SJSA1 (cell line): ENCODE measurements at regions not wholly inside any gene's neighbourhood (a gene's known extent, or its start where the extent isn't known, plus 50 kb on each side); places are given as distances from the start of the nearest gene placed in this dataset.

Source experiments
- DNase-seq, 2 experiments: peaks; one replicate each; pipeline ENCODE4 v3.0.0-alpha.2; 2015 to 2020; ENCODE audit warnings: low spot score in 2 of 2, low read depth in 1 of 2
- H3K27ac ChIP-seq: fragments of 250-450 bp; sonication (Bioruptor Pico); 2 replicates; pipeline ENCODE4 v1.5.1; 2020; ENCODE audit warnings: mild to moderate bottlenecking, moderate library complexity
- H3K27me3 ChIP-seq: fragments of 250-450 bp; sonication (Bioruptor Pico); replicated peaks from 2 replicates; pipeline ENCODE4 v1.5.1; 2020; ENCODE audit warnings: mild to moderate bottlenecking, moderate library complexity
- H3K36me3 ChIP-seq: fragments of 250-450 bp; sonication (Bioruptor Pico); 2 replicates; pipeline ENCODE4 v1.5.1; 2020; ENCODE audit warnings: mild to moderate bottlenecking
- H3K4me1 ChIP-seq: fragments of 250-450 bp; sonication (Bioruptor Pico); replicated peaks from 2 replicates; pipeline ENCODE4 v1.6.1; 2021; ENCODE audit warnings: mild to moderate bottlenecking
- H3K4me3 ChIP-seq: fragments of 250-450 bp; sonication (Bioruptor Pico); 2 replicates; pipeline ENCODE4 v1.5.1; 2020; ENCODE audit warnings: mild to moderate bottlenecking
- H3K9me3 ChIP-seq: fragments of 250-450 bp; sonication (Bioruptor Pico); replicated peaks from 2 replicates; pipeline ENCODE4 v1.5.1; 2020; ENCODE audit warnings: mild to moderate bottlenecking

DNA sequence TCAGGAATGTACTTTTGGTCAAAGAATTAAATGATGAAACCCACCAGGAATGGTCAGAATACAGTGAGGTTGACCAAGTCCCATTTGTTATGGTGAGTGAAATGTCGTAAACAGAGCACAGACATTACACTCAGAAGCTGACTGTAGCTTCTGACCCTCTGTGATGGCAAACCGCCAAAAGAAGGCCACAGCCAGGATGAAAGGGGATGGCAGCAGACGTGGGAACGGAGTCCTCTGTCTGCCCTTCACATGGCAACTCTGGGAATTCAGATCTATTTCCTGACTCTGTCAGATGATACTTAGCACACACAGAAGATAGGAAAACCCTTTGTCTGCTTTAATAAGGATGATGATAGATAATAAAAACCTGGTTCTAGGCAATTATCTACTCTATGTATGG is 757.1 kb downstream of the SORCS3 start:
- H3K4me3 ChIP-seq = no peak overlapping the region
- no peak for DNase-seq

DNA sequence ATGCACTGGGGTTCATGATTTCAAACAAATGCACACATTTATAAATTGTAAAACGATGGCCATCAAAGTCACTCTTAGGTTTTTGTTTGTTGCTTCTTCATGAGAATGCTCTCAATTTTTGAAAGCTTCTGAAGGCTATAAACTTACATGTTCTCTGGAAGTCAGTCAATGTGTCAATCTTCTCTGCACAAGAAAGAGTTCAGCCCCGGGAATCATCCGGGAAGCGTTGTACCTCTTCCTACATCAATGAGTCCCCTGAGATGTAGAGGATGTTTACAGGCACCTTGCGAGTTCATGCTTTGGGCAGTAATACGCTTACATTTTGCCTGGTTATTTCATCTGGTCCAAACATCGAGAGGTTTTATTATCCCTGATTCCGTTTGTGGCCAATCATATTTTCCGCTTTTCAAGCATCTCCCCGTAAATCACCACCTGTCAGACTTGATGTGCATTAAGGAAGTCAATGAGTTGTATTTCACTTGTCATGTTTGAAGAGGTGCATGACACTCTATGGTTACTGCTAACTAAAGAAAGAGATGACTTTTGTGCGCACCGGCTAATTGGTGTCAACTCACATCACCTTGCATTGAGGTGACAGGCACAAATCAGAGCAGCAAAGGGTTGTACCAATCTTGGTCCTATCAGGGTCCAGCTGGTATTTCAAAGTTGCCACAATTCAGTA is 750.7 kb downstream of the SORCS3 start:
- DNase-seq = no peak
- Histone ChIP-seq H3K36me3 (no peaks in the 10 kb centered on the region), H3K27ac (no peak overlapping the region), H3K27me3 (no peaks in the 10 kb centered on the region), H3K4me1 (no peaks in the 10 kb centered on the region), H3K4me3 (no peak overlapping the region), H3K9me3 (peaks cover 12% of the 10 kb centered on the region)

More for the DNA sequence above, 757.1 kb downstream of the SORCS3 start:
- Histone ChIP-seq H3K36me3 (no peaks in the 10 kb centered on the region), H3K4me1 (no peaks in the 10 kb centered on the region), H3K27me3 (no peaks in the 10 kb centered on the region), H3K27ac (no peak overlapping the region), H3K9me3 (peaks cover 9% of the 10 kb centered on the region)

DNA sequence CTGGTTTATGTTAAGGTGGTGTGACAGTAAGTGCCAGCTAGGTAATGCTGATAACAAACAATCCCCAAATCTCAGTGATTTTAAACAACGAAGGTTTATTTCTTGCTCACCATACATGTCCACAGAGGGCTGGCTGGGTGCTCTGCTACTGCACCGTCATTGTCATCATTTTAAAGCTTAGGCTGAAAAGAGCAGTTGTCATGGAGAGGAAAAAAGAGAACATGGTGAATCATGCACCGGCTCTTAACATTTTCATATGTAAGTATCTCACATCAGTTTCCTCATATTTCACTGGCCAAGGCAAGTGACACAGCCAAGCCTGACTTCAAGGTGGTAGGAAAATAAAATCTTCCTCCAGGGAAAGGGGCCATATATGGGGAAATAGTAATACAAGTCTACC is 746.9 kb downstream of the SORCS3 start:
- Histone ChIP-seq H3K27me3 (no peaks in the 10 kb centered on the region), H3K27ac (no peak overlapping the region), H3K4me1 (no peaks in the 10 kb centered on the region), H3K36me3 (no peaks in the 10 kb centered on the region), H3K9me3 (0 out of 2 replicates have a peak, but pooled peaks cover 7% of the 10 kb centered on the region), H3K4me3 (no peak overlapping the region)
- no peak for DNase-seq

DNA sequence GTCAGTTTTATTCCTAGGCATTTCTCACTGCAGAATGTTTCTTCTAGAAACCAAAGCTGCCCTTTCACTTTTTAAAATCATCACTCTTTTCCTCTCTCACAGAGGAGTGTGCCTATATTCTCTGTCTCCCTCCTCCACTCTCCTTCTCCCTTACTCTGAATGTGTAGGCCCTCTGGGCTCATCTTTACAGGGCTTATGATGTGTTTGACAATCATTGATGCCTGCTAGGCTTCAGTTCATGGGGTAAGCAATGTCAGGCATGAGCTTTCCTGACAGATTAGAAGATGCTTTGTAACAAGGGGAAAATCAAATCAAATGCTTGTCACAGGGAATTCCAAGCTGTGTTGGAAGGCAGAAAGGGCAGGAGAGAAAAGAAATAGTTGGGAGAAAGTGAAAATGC is 742.9 kb downstream of the SORCS3 start:
- no peak for DNase-seq

DNA sequence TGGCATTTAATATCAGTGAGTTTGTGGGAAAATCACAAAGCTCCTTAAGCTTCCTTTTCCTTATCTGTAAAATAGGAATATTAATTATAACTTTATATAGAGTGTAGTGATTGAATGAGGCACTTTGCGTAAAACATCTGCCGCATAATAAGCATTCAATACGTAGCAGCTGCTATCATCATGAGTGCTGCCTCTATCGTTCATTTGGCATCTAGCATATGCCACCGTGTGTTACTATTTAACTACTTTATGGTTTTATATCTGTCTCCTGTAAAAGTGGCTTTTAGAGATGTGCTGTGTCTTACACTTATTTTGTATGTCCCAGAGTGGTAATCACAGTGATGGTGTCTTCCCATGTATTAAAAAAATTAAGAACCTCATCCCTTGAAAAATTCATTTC is 729.6 kb downstream of the SORCS3 start:
- no peaks in the 10 kb centered on the region for H3K27me3 ChIP-seq
- no peak for DNase-seq
- no peak overlapping the region for H3K27ac ChIP-seq
- no peaks in the 10 kb centered on the region for H3K4me1 ChIP-seq
- H3K36me3 ChIP-seq = no peaks in the 10 kb centered on the region
- peaks cover 7% of the 10 kb centered on the region; the same call in 1 of the 2 replicates for H3K9me3 ChIP-seq
- no peak overlapping the region for H3K4me3 ChIP-seq

More for the DNA sequence above, 742.9 kb downstream of the SORCS3 start:
- Histone ChIP-seq H3K27me3 (no peaks in the 10 kb centered on the region), H3K27ac (no peak overlapping the region), H3K4me1 (no peaks in the 10 kb centered on the region), H3K36me3 (no peaks in the 10 kb centered on the region), H3K4me3 (no peak overlapping the region), H3K9me3 (0 out of 2 replicates have a peak, but pooled peaks cover 3% of the 10 kb centered on the region)

DNA sequence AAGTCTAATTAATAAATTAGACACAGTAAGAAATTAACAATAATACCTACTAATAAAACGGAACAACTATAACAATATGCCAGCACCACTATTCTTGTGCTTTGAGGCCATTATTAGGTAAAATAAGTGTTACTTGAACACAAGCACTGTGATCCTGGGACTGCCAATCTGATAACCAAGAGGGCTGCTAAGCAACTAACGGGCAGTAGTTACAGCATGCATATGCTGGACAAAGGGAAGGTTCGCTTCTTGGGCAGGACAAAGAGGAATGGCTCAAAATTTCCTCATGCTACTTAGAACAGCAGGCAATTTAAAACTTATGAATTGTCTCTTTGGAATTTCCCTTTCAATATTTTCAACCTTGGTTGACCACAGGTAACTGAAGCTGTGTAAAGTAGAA is 718.6 kb downstream of the SORCS3 start:
- Histone ChIP-seq H3K36me3 (no peaks in the 10 kb centered on the region), H3K27ac (no peak overlapping the region), H3K4me1 (no peaks in the 10 kb centered on the region), H3K4me3 (no peak overlapping the region), H3K9me3 (0 out of 2 replicates have a peak, but pooled peaks cover 6% of the 10 kb centered on the region), H3K27me3 (no peaks in the 10 kb centered on the region)
- no peak for DNase-seq

DNA sequence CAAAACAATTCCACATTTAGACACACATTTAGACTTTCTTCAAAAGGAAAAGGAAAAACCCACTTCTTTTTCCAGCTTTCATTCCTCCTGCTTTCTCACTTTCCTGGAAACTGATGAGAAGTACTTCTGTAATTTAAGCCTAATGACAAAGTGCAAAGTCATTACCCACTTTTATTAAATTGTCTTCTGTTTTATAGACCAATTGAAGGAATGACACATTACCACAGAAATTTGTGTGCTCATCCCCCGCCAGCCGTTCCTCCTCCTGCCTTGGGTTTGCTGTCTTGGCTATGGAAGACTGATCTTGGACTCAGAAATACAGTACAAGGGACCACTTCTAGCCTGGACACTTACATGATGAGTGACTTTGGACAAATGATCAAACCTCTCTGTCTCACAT is 717.8 kb downstream of the SORCS3 start:
- H3K4me1 ChIP-seq = no peaks in the 10 kb centered on the region
- H3K27ac ChIP-seq = no peak overlapping the region

DNA sequence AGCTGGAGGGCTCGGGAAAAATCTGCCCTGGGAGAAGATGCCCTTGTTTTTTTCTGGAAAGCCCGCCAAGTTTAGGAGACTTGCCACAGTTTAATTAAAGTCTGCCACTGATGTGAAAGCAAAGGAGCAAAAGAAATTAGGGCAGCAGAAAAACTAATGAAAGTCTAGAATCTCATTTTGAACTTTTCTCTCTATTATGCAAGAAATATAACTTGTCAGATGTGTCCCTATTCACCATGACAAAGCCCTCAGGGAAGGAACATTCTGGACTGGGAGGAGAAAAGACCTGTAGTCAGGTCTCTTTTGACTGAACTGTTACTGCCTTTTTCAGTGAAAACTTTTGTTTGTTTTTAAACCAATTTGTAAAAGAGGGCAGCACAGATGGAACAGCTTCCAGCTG is 715.5 kb downstream of the SORCS3 start:
- Histone ChIP-seq H3K9me3 (peaks cover 9% of the 10 kb centered on the region; the same call in 1 of the 2 replicates), H3K4me3 (no peak overlapping the region), H3K27me3 (no peaks in the 10 kb centered on the region), H3K4me1 (no peaks in the 10 kb centered on the region), H3K36me3 (no peaks in the 10 kb centered on the region), H3K27ac (no peak overlapping the region)
- no peak for DNase-seq

More for the DNA sequence above, 717.8 kb downstream of the SORCS3 start:
- no peaks in the 10 kb centered on the region for H3K27me3 ChIP-seq
- H3K36me3 ChIP-seq = no peaks in the 10 kb centered on the region
- H3K9me3 ChIP-seq = 0 out of 2 replicates have a peak, but pooled peaks cover 6% of the 10 kb centered on the region
- DNase-seq = no peak
- H3K4me3 ChIP-seq = no peak overlapping the region

DNA sequence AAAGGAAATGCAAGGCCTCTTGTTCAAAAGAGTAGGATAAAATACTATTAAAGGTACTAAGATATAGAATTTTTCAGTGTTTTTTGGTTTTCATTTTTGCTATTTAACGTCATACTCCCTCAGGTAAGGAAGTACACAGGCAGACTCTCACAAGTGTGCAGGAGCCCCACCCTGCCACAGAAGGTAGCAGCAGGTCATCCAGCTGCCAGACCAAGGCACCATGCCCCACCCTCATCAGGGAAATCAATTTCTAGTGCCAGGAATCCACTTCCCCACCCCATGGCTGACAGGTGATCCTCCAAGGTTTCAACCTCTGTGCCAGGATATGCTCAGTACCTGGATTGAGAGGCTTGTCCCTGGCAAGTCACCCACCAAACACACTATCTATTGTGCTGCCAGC is 712.9 kb downstream of the SORCS3 start:
- peaks cover 4% of the 10 kb centered on the region; the same call in 1 of the 2 replicates for H3K9me3 ChIP-seq
- no peak for DNase-seq
- H3K36me3 ChIP-seq = no peaks in the 10 kb centered on the region
- H3K4me3 ChIP-seq = no peak overlapping the region
- no peaks in the 10 kb centered on the region for H3K4me1 ChIP-seq
- H3K27ac ChIP-seq = no peak overlapping the region
- H3K27me3 ChIP-seq = no peaks in the 10 kb centered on the region

DNA sequence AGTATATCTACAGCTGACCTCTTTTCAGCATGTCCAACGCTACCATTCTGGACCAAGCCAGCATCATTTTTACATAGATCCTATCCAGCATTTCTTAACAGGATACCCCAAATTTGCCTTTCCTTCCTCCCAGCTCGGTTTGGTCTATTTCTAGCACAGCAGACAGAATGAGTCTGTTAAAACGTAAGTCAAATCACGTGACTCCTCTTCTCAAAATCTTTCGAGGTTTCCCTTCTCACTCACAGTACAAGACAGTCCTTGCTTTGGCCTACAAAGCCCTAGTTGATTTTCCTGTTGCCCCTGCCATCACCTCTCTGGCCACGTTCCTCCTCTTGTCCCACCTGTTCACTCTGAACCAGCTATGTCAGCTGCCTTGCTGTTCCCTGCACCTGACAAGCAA is 711.7 kb downstream of the SORCS3 start:
- Histone ChIP-seq H3K4me3 (no peak overlapping the region), H3K9me3 (peaks cover 4% of the 10 kb centered on the region; the same call in 1 of the 2 replicates), H3K27ac (no peak overlapping the region), H3K36me3 (no peaks in the 10 kb centered on the region), H3K4me1 (no peaks in the 10 kb centered on the region), H3K27me3 (no peaks in the 10 kb centered on the region)
- no peak for DNase-seq

DNA sequence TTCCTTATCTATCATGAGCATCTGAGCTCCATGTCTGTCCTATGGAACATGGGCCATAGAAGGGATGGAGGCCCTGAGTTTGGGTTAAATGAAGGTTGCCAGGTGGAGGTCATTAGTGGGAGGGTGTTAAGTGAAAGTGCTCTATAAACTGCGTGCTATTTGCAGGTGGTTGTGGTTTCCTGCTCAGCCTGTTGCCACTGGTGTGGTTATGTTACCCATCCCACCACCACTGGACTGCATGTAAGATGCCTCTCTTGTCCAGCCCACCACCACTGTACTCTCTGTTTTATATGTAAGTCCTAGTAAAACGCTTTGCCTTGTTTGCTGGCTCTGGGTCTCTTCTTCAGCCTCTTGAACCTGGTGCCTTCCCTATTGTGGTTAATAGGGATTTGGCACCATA is 711.2 kb downstream of the SORCS3 start:
- DNase-seq = no peak
- peaks cover 4% of the 10 kb centered on the region; the same call in 1 of the 2 replicates for H3K9me3 ChIP-seq
- H3K27me3 ChIP-seq = no peaks in the 10 kb centered on the region
- H3K27ac ChIP-seq = no peak overlapping the region
- no peaks in the 10 kb centered on the region for H3K36me3 ChIP-seq
- H3K4me1 ChIP-seq = no peaks in the 10 kb centered on the region
- no peak overlapping the region for H3K4me3 ChIP-seq

DNA sequence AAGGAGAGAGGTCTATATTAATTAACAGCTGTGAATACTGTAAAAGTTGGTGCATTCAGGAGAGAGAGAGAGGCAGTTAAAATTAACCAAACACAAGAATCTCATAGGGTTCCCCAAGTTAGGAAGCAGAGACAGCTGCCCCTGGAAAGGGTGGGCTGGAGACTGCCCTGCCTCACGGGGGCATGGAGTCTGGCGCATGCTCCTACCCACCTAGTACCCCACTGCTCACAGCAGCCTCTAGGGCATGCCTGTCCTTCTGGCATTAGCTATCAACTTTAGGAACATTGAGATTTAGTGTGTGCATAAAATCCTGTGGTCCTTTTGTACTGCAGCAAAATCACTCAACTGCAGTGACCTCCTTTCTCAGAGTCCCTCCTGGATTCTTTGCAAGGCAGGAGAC is 710.1 kb downstream of the SORCS3 start:
- Histone ChIP-seq H3K36me3 (no peaks in the 10 kb centered on the region), H3K27me3 (no peaks in the 10 kb centered on the region), H3K27ac (no peak overlapping the region), H3K4me3 (no peak overlapping the region), H3K9me3 (peaks cover 4% of the 10 kb centered on the region; the same call in 1 of the 2 replicates), H3K4me1 (no peaks in the 10 kb centered on the region)
- DNase-seq = no peak

DNA sequence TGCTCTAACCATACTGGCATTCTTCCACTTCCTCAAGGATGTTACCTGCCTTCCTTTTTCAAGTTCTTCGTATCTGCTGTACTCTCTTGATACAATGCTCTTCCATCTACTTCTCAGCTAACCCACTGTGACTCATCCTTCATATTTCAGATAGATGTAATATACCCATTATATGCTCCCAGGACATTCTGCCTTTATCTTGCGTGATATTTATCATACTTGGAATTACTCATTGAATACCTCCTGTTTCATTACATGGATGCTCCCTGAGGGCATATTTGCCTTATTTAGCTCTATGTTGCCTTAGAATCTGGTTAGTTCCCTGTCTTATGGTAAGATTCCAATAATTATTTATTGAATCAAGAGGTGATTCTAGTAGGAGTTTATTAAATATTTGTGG is 706.4 kb downstream of the SORCS3 start:
- no peaks in the 10 kb centered on the region for H3K4me1 ChIP-seq
- no peak overlapping the region for H3K27ac ChIP-seq
- H3K36me3 ChIP-seq = no peaks in the 10 kb centered on the region
- no peak overlapping the region for H3K4me3 ChIP-seq
- H3K27me3 ChIP-seq = no peaks in the 10 kb centered on the region
- H3K9me3 ChIP-seq = peaks cover 12% of the 10 kb centered on the region
- DNase-seq = no peak

DNA sequence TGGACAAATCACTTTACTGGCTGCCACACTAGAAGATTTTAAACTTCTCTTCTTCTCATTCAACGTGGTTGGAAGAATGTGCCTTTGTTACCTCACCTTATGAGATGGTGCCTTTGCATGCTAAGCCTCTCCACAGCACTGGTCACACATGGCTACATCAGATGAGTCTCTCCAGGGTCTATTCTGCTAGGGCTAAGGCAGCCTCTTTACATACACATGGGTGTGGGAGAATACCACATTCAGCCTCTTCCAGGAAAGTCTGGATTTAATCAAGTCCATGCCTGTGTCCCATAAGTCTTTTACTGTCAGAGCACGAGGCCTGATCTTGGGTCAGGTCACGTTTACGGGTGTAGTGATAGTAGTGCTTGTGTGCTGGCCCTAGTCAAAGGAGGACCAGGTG is 701.5 kb downstream of the SORCS3 start:
- Histone ChIP-seq H3K4me1 (no peaks in the 10 kb centered on the region), H3K27ac (no peak overlapping the region), H3K36me3 (no peaks in the 10 kb centered on the region), H3K27me3 (no peaks in the 10 kb centered on the region), H3K4me3 (no peak overlapping the region), H3K9me3 (peaks cover 8% of the 10 kb centered on the region)
- DNase-seq = no peak

DNA sequence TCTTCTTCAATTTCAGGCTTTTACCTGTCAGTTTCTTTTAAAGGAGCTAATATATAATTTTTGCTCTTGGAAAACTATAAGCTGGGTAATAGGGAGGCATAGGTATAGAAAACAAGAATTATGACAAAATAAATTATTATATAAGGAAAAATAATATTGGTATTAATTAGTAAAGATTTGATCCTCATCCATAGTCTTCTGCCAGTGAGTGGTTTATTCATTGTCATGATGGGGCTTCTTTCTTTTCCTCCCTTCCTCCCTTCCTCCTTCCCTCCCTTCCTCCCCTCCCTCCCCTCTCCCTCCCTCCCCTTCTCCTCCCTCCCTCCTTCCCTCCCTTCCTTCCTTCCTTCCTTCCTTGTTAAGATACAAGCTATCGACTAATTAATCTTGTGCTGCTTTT is 698.6 kb downstream of the SORCS3 start:
- Histone ChIP-seq H3K4me3 (no peak overlapping the region), H3K9me3 (peaks cover 8% of the 10 kb centered on the region), H3K4me1 (no peaks in the 10 kb centered on the region), H3K27ac (no peak overlapping the region), H3K27me3 (no peaks in the 10 kb centered on the region), H3K36me3 (no peaks in the 10 kb centered on the region)
- no peak for DNase-seq
